Midbrain (tissue), 1 donor: ENCODE measurements at regions not wholly inside any gene's neighbourhood (a gene's known extent, or its start where the extent isn't known, plus 50 kb on each side); places are given as distances from the start of the nearest gene placed in this dataset.

Experiments used
- DNase-seq: peaks from one replicate; lab custom pipeline; 2025; lab: John Stamatoyannopoulos, UW

GRCh38 chr4:110961066-110961465, 338.2 kb upstream of the PITX2 start:
- no peak for DNase-seq

- no peak for DNase-seq
These were observed 339.7 kb upstream of the PITX2 start for GRCh38 chr4:110962616-110963015.

GRCh38 chr4:110963662-110964280, 340.9 kb upstream of the PITX2 start:
- DNase-seq, result no peak

GRCh38 chr4:110967936-110968335, 345.1 kb upstream of the PITX2 start:
- DNase-seq, result no peak

GRCh38 chr4:110970642-110971041, 347.8 kb upstream of the PITX2 start:
- no peak for DNase-seq

- DNase-seq, result no peak
These were observed 352.5 kb upstream of the PITX2 start for GRCh38 chr4:110975338-110975737.

- no peak for DNase-seq
These were observed 354.7 kb upstream of the PITX2 start for GRCh38 chr4:110977554-110977953.

GRCh38 chr4:110978761-110979160, 355.9 kb upstream of the PITX2 start:
- DNase-seq, result no peak

GRCh38 chr4:110982486-110982885, 359.6 kb upstream of the PITX2 start:
- DNase-seq, result no peak

- no peak for DNase-seq
These were observed 365.8 kb upstream of the PITX2 start for GRCh38 chr4:110988722-110989121.

GRCh38 chr4:110989125-110989524, 366.2 kb upstream of the PITX2 start:
- DNase-seq, result no peak

- no peak for DNase-seq
These were observed 371.9 kb upstream of the PITX2 start for GRCh38 chr4:110994781-110995180.

- DNase-seq, result no peak
These were observed 375.4 kb upstream of the PITX2 start for GRCh38 chr4:110998320-110998719.

GRCh38 chr4:111011458-111011857, 388.6 kb upstream of the PITX2 start:
- no peak for DNase-seq

- DNase-seq, result no peak
These were observed 391.0 kb upstream of the PITX2 start for GRCh38 chr4:111013846-111014245.

- DNase-seq, result no peak
These were observed 391.7 kb upstream of the PITX2 start for GRCh38 chr4:111014537-111014936.

GRCh38 chr4:111016416-111016815, 393.5 kb upstream of the PITX2 start:
- no peak for DNase-seq

GRCh38 chr4:111018216-111018615, 395.3 kb upstream of the PITX2 start:
- no peak for DNase-seq

GRCh38 chr4:111020476-111020875, 397.6 kb upstream of the PITX2 start:
- no peak for DNase-seq

GRCh38 chr4:111020961-111021360, 398.1 kb upstream of the PITX2 start:
- no peak for DNase-seq

- no peak for DNase-seq
These were observed 399.9 kb upstream of the PITX2 start for GRCh38 chr4:111022758-111023157.

GRCh38 chr4:111027526-111027925, 404.6 kb upstream of the PITX2 start:
- no peak for DNase-seq

GRCh38 chr4:111028795-111029194, 405.9 kb upstream of the PITX2 start:
- no peak for DNase-seq

GRCh38 chr4:111031001-111031579, 408.2 kb upstream of the PITX2 start:
- DNase-seq, result no peak
